HS-5 (cell line): ENCODE measurements at regions not wholly inside any gene's neighbourhood (a gene's known extent, or its start where the extent isn't known, plus 50 kb on each side); places are given as distances from the start of the nearest gene placed in this dataset.

ENCODE experiments used
- DNase-seq: peaks from one replicate; pipeline ENCODE4 v3.0.0-alpha.2; 2012; ENCODE audit warnings: low read depth

DNA sequence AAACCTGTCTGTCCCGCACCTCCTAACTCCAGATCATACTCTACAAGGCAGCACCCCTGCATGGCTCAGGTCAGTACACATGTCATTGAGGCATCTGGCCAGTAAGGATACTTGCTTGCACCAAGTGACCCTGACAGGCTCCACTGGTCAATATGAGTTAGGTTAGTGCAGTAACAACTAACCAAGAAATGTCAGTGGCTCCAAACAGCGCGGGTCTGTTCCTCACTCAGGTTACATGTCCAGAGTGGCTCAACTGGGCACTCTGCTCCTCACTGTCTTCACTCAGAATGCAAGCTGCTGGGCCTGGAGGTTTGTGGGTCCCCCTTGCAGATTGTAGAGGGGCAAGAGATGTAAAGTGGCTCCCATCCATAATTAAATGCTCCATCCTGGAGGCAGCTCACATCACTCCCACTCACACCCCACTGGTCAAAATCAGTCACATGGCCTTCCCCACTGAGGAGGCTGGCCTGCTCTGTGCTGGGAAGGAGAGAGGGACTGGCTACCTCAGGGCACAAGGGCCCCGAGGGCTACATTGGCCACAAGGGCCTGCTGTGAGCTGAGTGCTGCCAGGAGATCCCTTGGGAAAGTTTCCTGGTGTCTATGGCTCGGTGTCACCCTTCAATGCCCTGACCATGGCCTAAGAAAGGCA lies 109.1 kb upstream of the GDF10 start:
- DNase-seq, result no peak

DNA sequence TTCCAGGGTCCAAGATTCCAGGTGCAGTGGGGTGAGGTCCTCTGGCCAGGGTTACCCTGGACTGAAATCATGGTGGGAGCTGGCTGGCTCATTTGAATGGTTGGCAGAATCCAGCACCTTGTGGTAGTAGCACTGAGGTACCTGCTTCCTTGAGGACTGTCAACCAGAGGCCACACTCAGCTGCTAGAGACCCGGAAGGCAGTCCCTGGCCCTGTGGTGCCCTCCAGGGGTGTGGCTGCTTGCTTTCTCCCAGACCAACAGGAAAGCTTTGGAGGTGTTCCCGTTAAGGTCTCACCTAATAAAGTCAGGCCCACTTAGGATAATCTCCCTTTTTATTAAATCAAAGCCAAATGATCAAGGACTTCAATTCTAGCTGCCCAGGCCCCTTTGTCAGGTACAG lies 107.7 kb upstream of the GDF10 start:
- DNase-seq, result no peak

DNA sequence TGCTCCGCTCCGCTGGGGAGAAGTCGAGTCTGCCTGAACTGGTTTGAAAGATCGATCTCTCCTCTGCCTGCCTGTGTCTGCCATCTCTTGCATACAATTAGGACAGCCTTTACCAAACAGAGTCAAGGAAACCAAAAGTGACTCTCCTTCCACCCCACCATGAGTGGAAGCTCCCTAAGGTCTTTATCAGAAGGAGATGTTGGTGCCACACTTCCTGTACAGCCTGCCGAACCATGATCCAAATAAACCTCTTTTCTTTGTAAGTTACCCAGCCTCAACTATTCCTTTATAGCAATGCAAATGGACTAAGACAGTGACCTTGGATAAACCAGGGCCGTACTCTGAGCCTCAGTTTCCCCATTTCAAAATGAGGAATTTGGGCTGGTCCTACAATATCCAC lies 106.3 kb upstream of the GDF10 start:
- no peak for DNase-seq

DNA sequence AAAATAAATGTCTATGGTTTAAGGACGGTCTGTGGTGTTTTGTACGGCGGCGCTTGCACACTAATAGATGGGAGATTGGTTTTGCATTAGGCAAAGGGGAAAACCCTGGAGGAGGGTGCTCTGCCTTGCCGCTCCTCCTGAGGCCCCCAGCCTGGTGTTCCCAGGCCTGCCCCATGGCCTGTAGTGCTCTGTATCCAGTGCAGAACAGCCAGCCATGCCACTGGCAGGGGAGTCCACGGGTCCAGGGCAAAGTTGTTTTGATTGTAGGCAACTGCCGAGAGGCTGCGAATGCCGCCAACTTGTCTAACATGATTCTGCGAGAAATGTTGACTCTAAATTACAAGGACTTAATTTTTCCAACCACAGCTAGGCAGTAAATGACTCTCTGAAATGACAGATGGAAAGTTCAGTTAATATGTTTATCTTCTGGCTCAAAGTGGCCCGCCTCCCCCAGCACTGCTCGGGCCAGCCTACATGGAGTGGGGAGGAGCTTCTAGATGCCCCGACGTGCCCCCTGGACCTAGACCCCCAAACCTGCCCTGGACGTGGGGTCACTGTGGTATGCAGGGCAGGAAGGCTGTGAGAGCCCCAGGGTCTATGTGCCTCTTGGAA lies 104.6 kb upstream of the GDF10 start:
- no peak for DNase-seq

DNA sequence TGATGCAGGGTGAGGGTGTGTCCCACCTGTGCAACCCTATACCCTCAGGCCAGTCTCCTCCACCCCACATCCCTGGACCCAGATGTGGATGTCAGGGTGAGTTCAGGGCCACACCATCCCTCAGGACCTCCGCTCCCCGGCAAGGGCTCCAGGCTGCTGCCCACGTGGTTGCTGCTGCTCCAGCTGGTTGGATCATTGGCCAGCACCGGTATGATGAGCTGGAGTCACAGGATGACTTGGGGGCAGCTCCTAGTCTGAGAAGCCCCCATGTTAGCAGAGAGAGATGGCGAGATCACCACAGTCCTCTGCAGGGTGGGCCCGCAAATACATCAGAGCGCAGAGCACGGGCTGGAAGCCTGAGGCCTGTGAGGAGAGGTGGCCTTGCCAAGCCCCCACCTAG lies 103.3 kb upstream of the GDF10 start:
- DNase-seq, result no peak

DNA sequence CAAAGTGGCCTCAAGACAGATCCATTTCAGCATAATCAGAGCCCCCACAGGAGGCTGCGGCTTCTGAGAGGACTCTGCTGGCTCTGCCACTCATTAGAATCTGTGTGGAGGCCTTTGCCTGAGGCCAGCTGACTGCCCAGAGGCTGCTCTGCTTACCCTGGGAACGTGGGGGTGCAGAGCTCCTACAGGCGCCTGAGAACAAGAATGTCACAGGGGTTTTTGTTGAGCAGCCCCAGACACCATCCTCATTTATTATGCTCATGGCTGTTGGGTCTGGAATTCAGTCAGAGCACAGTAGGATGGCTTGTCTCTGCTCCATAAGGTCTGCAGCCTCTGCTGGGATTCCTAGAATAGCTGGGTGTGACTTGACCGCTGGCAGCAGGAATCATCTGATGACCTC lies 101.8 kb upstream of the GDF10 start:
- DNase-seq, result no peak

DNA sequence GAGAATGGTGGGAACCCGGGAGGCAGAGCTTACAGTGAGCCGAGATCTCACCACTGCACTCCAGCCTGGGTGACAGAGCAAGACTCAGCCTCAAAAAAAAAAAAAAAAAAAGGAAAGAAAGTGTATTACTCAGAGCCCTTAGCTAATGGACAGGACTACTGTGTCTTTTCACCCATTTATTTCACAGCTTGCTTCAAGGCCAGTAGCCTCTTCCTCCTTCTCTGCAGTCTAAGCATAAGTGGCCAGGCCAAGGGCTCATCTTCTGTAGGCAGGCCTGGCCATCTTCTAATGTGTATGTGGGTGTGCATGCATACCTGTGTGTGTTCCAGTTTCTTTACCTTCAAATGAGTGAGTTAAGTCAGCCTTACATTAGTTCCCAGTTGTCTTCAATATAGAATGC lies 94.8 kb upstream of the GDF10 start:
- DNase-seq, result no peak

DNA sequence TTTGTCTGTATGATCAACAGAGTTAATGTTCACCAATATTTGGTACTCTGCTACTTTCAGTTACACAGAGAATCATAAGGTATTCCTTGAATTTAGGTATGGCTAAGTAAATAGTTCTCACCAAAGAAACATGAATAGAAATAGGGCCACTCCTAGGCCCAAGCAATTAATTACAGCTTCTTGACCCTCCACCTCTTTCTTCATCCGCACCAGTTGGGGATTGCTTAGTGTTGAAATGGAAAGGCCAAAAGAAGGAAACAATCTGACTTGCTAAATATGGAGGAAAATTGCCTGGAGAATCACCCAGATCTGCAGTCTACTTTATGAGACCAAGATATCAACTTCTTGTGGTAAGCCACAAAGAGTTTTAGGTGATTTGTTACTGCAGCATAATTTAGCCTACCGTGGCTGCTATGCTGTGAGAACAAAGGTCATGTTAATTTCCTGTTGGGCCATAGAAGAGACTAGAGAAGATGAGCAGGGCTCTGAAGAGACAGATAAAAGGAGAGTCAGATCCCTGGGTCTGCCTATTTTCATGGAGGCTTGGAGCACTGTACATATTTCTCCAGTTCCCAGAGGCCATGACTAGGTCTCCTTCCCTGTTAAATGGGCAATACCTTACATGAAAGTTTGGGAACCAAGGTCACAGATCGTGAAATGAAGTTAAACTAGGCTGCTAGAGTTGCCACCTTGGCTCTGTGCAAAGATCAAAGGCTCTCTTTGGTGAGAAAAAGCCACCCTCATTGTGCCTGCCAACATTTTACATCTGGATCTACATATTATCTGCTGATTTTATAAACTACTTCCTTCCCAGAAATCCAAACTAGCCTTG lies 93.3 kb upstream of the GDF10 start:
- DNase-seq, result no peak

DNA sequence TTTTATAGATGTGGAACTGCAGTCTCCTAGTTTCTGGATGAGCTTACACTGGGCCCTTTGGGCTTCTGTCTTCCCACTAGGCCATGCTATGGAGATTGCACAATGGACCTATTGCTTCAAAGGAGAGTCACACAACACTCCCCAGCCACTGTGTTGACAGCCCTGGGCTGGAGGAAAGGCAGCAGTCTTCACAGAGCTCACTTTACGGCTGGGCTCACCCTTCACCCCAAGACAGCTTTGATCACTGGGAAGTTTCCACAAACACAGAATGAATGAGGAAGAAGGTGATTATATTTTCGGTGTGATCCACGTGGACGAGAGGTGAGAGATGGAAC lies 92.7 kb upstream of the GDF10 start:
- no peak for DNase-seq

DNA sequence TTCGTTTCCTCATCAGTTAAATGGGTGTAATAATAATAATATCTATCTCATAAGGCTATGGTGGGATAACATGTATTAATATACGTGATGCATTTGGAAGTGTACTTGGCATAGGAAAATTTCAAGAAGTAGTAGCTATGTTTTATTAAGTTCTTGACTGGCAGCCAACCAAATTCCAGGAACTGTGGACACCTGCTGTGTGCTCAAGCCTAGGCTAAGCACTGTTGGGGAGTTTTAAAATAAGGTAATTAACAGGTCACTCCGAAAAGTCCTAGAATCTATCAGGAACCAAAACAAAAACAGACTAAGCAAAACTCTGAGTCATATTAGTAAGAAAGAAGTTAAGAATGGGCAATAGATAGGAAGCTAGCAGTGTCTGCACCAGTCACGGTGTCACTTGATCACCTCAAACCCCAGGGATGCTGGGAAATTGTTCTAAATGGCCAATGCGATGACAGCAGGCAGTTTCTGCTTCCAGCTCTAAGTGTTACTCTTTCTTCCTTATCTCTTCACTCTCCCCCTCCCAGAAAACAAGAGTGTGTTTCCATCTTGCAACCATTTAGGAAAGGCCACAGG lies 92.0 kb upstream of the GDF10 start:
- no peak for DNase-seq

DNA sequence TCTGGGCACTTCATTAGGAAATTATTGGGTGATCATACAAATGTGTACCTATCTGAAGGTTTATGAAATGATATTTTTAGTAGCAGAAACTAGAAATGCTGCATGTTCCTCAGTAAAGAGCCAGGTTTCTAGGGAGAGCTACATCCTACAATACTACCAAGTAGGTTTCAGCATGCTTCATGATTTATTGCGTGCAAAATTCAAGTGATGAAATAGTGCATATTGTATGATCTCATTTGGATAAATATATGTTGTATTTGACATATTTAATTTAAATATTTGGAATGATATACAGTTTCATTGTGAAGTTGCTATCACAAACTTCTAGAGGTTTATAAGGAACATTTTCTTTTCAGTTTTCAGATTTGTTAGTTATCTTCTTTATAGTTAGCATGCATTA lies 90.5 kb upstream of the GDF10 start:
- DNase-seq, result no peak

DNA sequence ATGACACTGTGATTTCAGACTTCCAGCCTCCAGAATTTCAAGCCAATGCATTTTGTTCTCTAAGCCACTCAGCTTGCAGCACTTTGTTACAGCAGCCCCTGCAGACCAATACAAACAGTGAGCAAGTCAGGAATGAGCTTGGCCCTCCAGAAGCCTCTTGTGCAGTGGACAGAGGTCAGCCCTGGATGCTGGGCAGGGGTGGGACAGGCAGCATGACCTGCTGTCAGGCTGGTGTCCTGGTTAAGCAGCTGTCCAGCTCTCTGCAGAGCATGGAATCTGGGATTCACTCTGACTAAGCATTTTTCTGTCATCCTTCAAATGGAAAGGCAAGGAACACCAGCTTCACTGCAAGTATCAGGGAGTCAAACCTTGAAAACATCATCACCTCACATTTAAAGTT lies 85.5 kb upstream of the GDF10 start:
- DNase-seq, result no peak

DNA sequence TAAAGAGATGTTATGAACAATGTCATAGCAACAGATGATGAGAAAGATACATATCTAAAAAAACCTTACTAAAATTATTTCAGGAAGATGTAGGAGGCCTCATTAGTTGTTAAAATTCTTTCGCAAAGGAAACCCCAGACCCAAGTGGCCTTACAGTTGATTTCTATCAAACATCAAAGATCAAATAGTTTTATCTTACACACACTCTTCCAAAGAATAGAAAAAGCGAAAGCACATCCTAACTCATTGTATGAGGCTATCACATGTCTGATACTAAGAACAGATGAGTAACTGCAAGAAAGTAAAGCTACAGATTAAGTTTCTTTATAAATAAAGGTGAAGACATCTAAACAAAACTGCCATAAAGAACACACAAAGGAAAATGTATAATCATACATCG lies 82.9 kb upstream of the GDF10 start:
- no peak for DNase-seq

DNA sequence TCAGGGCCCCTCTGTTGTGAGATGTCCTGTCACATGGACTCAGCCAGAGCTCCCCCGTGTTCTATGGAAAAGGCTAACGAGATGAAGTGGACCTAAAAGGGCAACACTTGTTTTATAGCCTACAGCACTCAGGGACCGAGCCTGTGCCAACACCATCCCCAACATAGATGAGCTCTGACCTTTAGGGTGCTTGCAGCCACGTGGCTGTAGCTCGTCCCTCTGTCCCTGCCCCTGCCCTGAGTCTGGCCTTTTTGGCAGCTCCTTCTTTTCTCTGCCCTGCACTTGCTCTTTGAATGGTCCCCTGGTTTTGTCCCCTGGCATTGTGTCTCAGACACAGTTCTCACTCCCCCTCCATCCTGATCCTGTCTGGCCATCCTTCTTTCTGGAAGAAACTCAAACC lies 81.2 kb upstream of the GDF10 start:
- DNase-seq, result no peak

DNA sequence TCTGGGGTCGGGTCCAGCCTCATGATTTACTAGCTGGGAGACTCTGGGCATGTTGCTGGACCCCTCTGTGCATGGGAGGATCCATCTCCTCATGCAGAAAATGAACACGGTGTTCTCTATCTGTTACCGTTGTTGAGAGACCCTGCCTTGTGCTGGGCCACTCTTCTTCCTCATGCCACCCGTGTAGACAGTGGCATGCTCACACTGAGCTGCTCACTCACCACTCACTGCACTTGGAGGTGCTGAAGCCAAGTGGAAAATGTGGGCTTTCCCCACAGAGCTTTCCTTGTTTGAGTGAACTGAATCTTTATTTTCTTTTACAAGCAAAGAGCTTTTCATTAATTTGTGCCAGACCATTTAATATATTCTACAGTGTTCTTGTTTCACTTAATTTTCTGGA lies 77.5 kb upstream of the GDF10 start:
- no peak for DNase-seq

DNA sequence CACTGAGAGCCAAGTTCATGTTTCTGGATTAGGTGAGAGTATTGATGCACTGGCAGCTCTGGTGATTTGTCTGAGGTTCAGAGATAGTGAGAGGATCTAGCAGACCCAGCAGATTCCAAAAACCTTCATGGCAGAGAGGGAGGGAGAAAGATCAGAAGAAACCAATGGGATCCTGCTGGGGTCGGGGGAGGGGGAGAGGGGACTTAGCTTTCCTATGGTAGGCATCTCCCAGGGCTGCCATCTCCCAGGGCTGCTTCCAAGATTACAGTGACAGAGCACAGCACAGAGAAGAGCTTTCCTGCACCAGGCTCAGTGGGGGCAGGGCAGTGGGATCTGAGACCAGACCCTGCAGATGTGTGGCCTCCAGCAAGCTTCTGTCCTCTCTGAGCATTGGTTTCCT lies 76.8 kb upstream of the GDF10 start:
- DNase-seq, result no peak

DNA sequence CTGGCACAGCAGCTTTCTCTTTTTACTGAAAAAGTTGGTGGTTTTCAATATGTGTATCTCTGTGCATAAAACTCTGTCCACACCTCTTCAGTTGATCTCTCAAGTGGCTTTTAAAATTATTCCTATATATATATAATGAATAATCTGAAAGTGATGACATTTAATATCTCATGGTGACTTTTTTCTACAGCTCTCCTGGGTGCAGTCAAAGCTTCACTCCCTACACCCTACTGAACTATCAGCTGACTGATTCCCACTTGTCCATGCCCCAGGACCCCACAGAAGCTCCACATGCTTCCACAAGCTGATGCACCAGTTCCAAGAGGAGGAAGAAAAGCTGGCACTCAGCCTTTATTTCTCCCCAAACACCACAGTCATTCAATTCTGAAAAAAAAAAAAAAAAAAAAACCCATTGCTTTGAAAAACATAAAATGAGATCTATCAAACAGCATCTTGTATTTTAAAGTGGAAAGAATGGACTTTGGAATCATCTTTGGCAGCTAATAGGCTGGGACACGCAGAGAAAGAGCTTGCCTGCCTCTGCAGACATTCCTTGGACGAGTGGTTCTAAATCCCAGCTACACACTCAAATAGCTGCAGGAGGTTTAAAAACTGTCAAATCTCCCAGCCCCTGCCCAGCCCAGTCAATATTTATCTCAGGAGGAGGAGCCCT lies 75.3 kb upstream of the GDF10 start:
- DNase-seq, result no peak

DNA sequence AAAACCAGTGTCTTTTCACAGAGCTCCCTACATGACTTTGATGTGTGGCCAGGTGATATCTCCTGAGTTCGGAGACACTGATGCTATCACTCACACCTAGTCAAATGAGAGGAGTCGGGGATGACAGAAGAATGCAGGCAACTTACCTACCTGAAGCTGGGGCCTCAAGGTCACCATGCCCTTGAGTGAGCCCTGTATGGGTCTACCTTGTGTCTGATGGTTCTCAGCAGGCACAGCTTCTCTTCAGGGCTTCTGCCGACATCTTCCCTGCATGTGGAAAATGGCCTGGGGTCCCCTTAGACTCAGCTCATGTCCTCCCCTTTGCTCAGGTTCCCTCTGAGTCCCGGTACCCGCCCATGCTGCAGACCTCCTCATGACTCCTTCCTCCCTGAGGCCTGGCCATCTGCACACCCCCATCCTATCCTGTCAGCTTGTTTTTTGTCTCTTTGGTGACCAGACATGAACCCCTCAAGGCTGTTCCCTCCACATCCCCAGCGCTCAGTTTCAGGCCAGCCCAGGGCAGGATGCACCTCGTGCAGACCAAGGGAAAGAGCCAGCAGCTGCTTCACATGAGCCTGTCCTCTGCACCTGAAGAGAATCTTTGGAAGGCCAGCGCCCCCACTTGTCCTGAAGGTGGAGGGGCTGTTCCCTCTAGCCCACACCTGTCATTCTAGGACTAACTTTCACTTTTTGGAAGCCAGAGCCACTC lies 74.6 kb upstream of the GDF10 start:
- no peak for DNase-seq

DNA sequence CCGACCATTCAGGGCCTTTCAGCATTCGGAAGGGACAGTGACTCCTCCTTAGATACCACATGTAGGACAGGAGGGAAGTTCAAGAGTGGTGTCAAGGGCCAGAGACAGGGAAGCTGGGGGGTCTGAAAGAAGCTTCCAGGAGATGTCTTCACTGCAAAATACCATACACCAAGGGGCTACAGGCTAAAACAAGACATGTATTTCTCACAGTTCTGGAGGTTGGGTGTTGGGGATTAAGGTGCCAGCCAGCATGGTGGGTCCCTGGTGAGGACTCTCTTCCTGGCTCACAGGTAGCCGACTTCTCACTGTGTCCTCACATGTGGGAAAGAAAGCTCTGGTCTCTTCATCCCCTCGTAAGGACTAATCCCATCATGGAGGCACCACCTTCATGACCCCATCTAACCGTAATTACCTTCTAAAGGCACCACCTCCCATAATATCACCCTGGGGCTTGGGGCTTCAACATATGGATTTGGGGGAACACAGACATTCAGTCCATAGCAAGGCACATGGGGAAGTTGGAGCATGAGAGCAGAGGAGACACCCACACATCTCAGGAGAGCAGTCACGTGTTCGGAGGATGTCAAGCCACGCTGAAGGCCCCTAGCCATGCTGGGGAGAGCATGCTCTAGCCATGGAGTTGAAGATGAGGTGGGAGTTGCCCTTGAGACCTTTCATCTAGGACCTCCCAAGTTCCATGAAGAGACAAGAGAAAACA lies 73.9 kb upstream of the GDF10 start:
- no peak for DNase-seq

DNA sequence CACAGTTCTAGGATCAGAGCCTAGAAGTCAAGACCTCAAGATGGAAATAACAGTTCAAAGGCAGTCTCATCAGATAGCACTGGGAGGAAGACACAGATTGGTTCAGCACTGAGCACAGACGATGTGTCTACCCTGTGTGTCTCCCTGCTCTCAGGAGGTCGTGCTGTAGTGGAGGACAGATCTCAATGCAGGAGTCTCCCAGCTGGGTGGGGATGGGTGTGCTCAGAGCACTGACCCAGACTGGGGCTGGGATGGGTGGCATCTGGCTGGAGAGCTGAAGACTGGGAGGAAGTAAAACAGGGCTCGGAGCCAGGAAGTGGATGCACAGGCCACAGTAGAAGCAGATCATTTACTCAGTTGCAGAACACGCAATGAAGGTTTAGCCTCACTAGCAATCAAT lies 69.5 kb upstream of the GDF10 start:
- DNase-seq, result no peak

DNA sequence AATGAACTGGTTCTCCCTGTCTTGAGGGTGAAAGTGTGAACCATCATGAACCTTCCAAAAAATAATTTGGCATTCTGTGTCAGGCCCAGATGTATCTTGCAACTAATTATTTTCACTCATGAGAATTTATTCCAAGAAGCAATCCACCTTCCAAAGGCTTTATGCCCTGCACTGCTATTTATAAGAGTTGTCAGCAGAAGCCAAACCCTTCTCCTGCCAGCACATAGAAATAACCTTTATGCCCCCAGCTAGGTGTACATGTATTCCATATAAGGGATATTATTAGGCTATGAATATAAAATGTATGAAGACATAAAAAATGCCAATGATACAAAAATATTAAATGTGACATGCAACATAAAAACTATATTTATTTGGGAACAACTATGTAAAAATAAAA lies 69.0 kb upstream of the GDF10 start:
- DNase-seq, result no peak
